SIG-M5 treated with dmso at 0.1 percent for 504 hours (cell line): ENCODE measurements at regions not wholly inside any gene's neighbourhood (a gene's known extent, or its start where the extent isn't known, plus 50 kb on each side); places are given as distances from the start of the nearest gene placed in this dataset.

Source experiments
- DNase-seq: peaks from one replicate; lab custom pipeline; 2025; ENCODE audit not compliant: unreplicated experiment; lab: John Stamatoyannopoulos, UW

- DNase-seq: no peak
These were observed 1469.3 kb downstream of the AACS start for GRCh38 chr12:126534495-126534894.

GRCh38 chr12:126534942-126535341, 1469.7 kb downstream of the AACS start:
- DNase-seq: no peak

DNA sequence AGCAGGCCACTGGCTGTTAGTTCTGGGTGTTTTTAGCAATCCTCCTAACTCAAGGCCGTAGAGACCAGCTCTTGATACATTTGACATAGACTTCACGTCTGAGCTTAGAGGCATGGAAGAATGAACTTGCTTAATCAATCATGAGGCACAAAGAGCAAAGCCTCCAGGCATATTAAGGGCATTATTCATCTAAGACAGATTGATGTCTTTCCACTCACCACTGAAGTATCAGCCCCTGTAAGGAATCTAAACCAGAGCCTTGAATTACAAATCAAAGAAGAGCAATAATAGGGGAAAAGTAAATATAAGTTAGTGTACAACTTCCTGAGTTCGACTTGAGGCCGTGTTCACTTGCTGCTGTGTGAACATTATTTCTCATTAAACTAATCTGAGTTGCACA, 1470.7 kb downstream of the AACS start:
- no peak for DNase-seq

- no peak for DNase-seq
These were observed 1472.8 kb downstream of the AACS start for GRCh38 chr12:126537961-126538530.

GRCh38 chr12:126538888-126539287, 1473.7 kb downstream of the AACS start:
- DNase-seq: no peak

GRCh38 chr12:126545411-126545810, 1480.2 kb downstream of the AACS start:
- DNase-seq: no peak

DNA sequence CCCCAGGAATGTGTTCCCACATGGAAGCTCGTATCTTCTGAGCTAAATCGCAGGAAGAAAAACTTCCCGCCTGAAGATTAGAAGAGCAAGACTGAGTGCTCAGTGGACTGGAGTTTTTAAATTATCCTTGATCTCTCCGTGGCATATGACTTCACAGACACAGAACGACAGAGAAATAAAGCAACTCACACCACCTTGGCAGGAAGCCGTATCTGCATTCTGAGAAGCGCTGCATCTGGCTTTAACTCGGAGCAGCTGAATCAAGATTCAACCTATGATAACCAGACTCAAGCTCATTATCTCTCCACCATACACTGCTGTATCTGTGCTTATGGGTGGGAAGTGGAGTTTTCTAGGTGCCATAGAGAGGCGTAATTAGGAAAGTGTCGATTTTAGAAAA, 1482.7 kb downstream of the AACS start:
- no peak for DNase-seq

- DNase-seq: no peak
These were observed 1486.6 kb downstream of the AACS start for GRCh38 chr12:126551869-126552268.

DNA sequence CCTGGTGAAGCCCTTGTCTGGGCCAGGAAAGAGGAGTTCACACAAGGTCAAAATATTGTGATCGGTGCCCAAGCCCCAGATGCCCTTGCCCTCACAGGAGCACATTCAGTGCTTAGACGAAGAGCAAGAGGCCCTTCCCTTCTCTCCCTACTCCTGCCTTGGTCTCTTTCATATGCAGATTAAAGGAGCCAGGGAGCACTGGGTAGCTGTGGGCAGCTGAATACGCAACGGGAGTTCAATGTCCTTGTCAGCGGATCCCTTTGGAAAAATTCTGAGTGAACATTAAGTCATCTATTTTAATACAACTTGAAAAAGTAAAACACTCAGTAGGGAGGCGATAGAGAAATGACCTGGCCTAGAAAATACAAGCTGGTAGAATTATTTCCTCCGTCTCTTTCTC, 1489.4 kb downstream of the AACS start:
- no peak for DNase-seq

DNA sequence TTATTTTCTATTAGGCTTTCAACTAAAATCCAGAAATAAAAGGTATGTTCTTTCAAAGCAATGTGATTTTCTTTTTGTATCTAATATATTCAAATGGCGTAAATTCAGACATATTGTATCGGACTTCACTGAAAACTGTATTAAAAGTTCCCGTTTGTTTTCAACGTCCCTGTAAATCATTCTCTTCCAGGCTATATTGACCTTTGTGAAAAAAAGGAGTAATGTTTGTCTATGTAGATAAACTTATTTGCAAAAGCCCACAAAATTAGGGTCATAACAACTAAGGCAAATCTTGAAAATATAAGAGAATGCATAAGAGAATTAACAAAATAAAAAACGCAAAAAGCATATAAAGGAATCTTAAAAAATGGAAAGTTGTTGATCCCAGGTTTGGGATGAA, 1492.4 kb downstream of the AACS start:
- DNase-seq: no peak

- DNase-seq: no peak
These were observed 1493.0 kb downstream of the AACS start for GRCh38 chr12:126558219-126558618.

- no peak for DNase-seq
These were observed 1493.6 kb downstream of the AACS start for GRCh38 chr12:126558810-126559209.

GRCh38 chr12:126567016-126567415, 1501.8 kb downstream of the AACS start:
- no peak for DNase-seq

GRCh38 chr12:126569706-126570105, 1504.5 kb downstream of the AACS start:
- no peak for DNase-seq

- DNase-seq: no peak
These were observed 1505.3 kb downstream of the AACS start for GRCh38 chr12:126570566-126570965.

- no peak for DNase-seq
These were observed 1506.9 kb downstream of the AACS start for GRCh38 chr12:126572170-126572569.

GRCh38 chr12:126581655-126582054, 1516.4 kb downstream of the AACS start:
- DNase-seq: no peak

GRCh38 chr12:126582231-126582630, 1517.0 kb downstream of the AACS start:
- no peak for DNase-seq

- DNase-seq: no peak
These were observed 1523.5 kb downstream of the AACS start for GRCh38 chr12:126588586-126589249.

DNA sequence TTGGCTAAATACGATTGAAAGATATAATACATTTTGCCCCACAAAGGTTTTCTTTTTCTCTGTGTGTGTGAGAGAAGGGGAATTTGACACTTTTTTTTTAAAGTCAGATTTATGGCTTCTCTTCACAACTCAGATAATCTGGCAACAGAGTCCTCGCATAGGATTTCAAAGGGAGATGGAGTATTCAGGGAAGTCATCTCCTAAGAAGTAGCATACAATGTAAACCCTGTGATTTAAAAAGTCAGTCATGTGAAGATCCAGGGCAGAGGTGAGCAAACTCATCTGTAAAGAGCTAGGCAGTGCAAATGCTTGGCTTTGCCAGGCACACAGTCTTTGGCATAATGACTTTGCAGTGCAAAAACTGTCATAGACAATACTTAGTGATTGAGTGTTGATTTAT, 1526.3 kb downstream of the AACS start:
- DNase-seq: no peak

DNA sequence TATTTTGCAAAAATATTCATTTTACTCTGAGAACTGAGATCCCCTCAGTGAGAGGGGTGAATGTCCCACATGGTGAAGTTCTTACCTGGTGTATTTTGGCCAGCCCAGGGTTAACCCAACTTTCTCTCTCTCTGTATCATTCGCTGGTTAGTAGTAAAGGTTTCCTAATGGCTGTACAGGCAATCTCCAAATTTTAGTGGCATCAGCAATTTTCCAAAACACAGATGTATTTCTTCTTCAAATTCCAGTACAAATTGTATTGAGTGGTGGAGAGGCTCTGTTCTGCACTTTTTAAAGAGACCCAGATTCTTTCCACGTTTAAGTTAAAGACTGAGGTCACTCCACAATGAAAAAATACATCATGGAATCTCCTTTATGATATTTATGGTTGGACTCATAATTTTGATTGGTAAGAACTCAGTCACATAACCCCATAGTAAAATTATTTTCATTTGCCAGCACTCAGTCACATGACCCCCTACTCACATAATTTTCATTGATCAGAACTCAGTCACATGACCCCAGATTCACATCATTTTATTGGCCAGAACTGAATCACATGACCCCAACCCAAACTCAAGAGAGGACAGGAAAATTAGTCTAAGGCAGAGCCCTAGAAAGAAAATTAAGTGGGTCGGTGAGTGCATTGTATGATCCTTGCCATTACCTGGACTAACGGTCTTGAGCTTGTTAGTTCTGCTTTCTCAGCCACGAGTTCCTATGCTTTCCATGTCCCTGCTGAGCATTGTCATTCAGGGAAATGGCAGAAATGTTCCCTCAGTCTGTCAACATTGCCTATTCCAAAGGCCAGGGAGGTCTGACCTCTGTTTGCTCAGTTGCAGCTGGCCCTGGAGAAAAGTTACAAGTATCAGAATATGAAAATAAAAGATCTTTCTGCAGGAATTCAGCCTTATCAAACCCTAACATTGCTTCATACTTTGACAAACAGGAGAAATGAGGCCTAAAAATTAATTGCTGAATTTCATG, 1536.2 kb downstream of the AACS start:
- no peak for DNase-seq

GRCh38 chr12:126602612-126603011, 1537.4 kb downstream of the AACS start:
- DNase-seq: no peak
